K562 (cell line): ENCODE measurements at regions not wholly inside any gene's neighbourhood (a gene's known extent, or its start where the extent isn't known, plus 50 kb on each side); places are given as distances from the start of the nearest gene placed in this dataset.

Experiments used
- ATAC-seq: fragments of 200-7000 bp; cut with Tn5 transposase; 3 replicates; pipeline ENCODE4 v1.9.1; 2020; ENCODE audit warnings: moderate library complexity
- BruUV-seq: library from RNA; stranded (reverse); fragments of 400-500 nt; replicated peaks from 2 replicates; lab custom pipeline; 2021; lab: Mats Ljungman, UMichigan
- CTCF ChIA-PET: fragments of 300-600 bp; formaldehyde crosslinking; extraction: SDS; loops from one replicate; lab custom pipeline; 2021; ENCODE audit warnings: low intra/inter-chr PET ratio; lab: Yijun Ruan, JAX
- POLR2A ChIA-PET: fragments of 300-600, 350-650 bp; sonication (Branson Sonifier 250); formaldehyde crosslinking; extraction: SDS; loops from one replicate; lab custom pipeline; 2021; ENCODE audit warnings: antibody characterized with exemption, inconsistent platforms; lab: Yijun Ruan, JAX
- DNase-seq, 4 experiments: peaks; one replicate each; pipeline versions ENCODE4 v3.0.0 to v3.0.0-alpha.2; 2011 to 2018; ENCODE audit warnings: low spot score in 3 of 4, mixed read lengths in 3 of 4; ENCODE audit errors: extremely low read depth in 1 of 4
- FAIRE-seq: peaks from 2 replicates; lab custom pipeline; 2011; peaks lifted over from hg19 to GRCh38; lab: Jason Lieb, UNC
- H2AFZ ChIP-seq: 2 replicates; pipeline ENCODE4 v1.6.0; 2011; ENCODE audit warnings: low read depth, low read length, control low read depth, inconsistent platforms
- H3K27ac ChIP-seq: fragments of 200-600 bp; 3 replicates; pipeline ENCODE4 v1.8.0; 2011; ENCODE audit warnings: low read depth, mild to moderate bottlenecking, control low read depth, inconsistent platforms, low read length, moderate library complexity, mixed read lengths; ENCODE audit errors: extremely low read depth
- H3K27me3 ChIP-seq, 2 experiments: fragments of 300-600 bp in 1 of 2; 2 replicates in 1 of 2; 3 replicates in 1 of 2; pipeline versions ENCODE4 v1.6.0 to v1.8.0; 2011; ENCODE audit warnings: inconsistent platforms in 2 of 2, low read length in 2 of 2, mild to moderate bottlenecking in 1 of 2, mixed read lengths in 1 of 2, moderate library complexity in 1 of 2; ENCODE audit not compliant: control insufficient read depth in 2 of 2, insufficient read depth in 2 of 2
- H3K36me3 ChIP-seq: fragments of 300-600 bp; 3 replicates; pipeline ENCODE4 v1.8.0; 2011; ENCODE audit warnings: mild to moderate bottlenecking, low read length, inconsistent platforms; ENCODE audit not compliant: control insufficient read depth, insufficient read depth
- H3K4me1 ChIP-seq, 2 experiments: fragments of 200-600 bp in 1 of 2; replicated peaks in 1 of 2; 2 replicates in 1 of 2; 3 replicates in 1 of 2; pipeline versions ENCODE4 v1.5.1 to v1.8.0; 2011; ENCODE audit warnings: inconsistent platforms in 2 of 2, low read length in 2 of 2, mild to moderate bottlenecking in 1 of 2, mixed read lengths in 1 of 2, moderate library complexity in 1 of 2; ENCODE audit not compliant: control insufficient read depth in 2 of 2, insufficient read depth in 2 of 2
- H3K4me2 ChIP-seq: 2 replicates; pipeline ENCODE4 v1.6.1; 2011; ENCODE audit warnings: low read length, control low read depth, inconsistent platforms, mixed read lengths; ENCODE audit not compliant: insufficient read depth
- H3K4me3 ChIP-seq: fragments of 200-600 bp; sonication (generic), shearing (Covaris generic); 2 replicates; pipeline ENCODE4 v1.5.1; 2016; ENCODE audit warnings: control low read depth, inconsistent platforms
- H3K79me2 ChIP-seq: fragments of 200-600 bp; 3 replicates; pipeline ENCODE4 v1.8.0; 2011; ENCODE audit warnings: low read length, inconsistent platforms; ENCODE audit not compliant: control insufficient read depth, insufficient read depth
- H3K9ac ChIP-seq, 2 experiments: 2 replicates each; pipeline versions ENCODE4 v1.6.0 to v1.6.1; 2011; ENCODE audit warnings: low read depth in 2 of 2, low read length in 2 of 2, control low read depth in 1 of 2, inconsistent platforms in 1 of 2, mild to moderate bottlenecking in 1 of 2, mixed read lengths in 1 of 2; ENCODE audit not compliant: insufficient read depth in 1 of 2
- H3K9me1 ChIP-seq: one replicate; pipeline ENCODE4 v1.6.0; 2011; ENCODE audit warnings: inconsistent platforms, mild to moderate bottlenecking, low read length, moderate library complexity; ENCODE audit not compliant: control insufficient read depth, insufficient read depth
- H3K9me3 ChIP-seq: replicated peaks from 2 replicates; pipeline ENCODE4 v1.5.1; 2011; ENCODE audit warnings: low read depth, low read length, inconsistent platforms; ENCODE audit not compliant: control insufficient read depth, insufficient read depth
- H4K20me1 ChIP-seq: replicated peaks from 2 replicates; pipeline ENCODE4 v1.6.1; 2011; ENCODE audit warnings: low read length, inconsistent platforms, mixed read lengths; ENCODE audit not compliant: control insufficient read depth, insufficient read depth
- ARID3B ChIP-seq: fragments of 250-450 bp; sonication (Bioruptor Pico); IDR thresholded peaks from 2 replicates; pipeline ENCODE4 v1.4.0; 2020; ENCODE audit warnings: borderline replicate concordance
- CHD4 ChIP-seq: fragments of 200-600 bp; sonication (generic); IDR thresholded peaks from 3 replicates; pipeline ENCODE4 v1.6.1; 2012; ENCODE audit warnings: low read depth, mild to moderate bottlenecking, mixed read lengths, low read length, inconsistent platforms; ENCODE audit not compliant: insufficient read depth, insufficient replicate concordance, poor library complexity, severe bottlenecking
- DMBX1 ChIP-seq: fragments of 250-450 bp; sonication (Bioruptor Pico); IDR thresholded peaks from 2 replicates; pipeline ENCODE4 v1.8.0; 2022; ENCODE audit warnings: inconsistent platforms, mild to moderate bottlenecking, moderate library complexity, borderline replicate concordance
- HMGXB4 ChIP-seq: sonication (generic); formaldehyde crosslinking; IDR thresholded peaks from 2 replicates; pipeline ENCODE4 v1.8.1; 2023; ENCODE audit warnings: mild to moderate bottlenecking, missing genetic modification reagents
- MTA1 ChIP-seq: fragments of 450-650 bp; IDR thresholded peaks from 2 replicates; pipeline ENCODE4 v1.6.1; 2017; ENCODE audit warnings: borderline replicate concordance
- NELFE ChIP-seq: IDR thresholded peaks from 2 replicates; pipeline ENCODE4 v1.6.1; 2011; ENCODE audit warnings: mild to moderate bottlenecking; ENCODE audit not compliant: insufficient read depth, insufficient read length
- PML ChIP-seq: IDR thresholded peaks from 2 replicates; pipeline ENCODE4 v1.6.1; 2012; ENCODE audit warnings: low read length, inconsistent platforms
- ZFP30 ChIP-seq: fragments of 250-450 bp; sonication (Bioruptor Pico); IDR thresholded peaks from 2 replicates; pipeline ENCODE4 v1.8.0; 2022; ENCODE audit warnings: moderate library complexity, mild to moderate bottlenecking, inconsistent platforms, borderline replicate concordance
- WGBS: fragments of 100-300 bp; shearing (Covaris generic); methylation state at CpG from one replicate; pipeline ENCODE4 v1.1.6; 2016; ENCODE audit warnings: low coverage, mixed read lengths; ENCODE audit not compliant: insufficient coverage; ENCODE audit errors: missing lambda C conversion rate; 5-methylcytosine and 5-hydroxymethylcytosine counted together
- in situ Hi-C: fragments of 300-500 bp; cut with MboI; formaldehyde crosslinking; loops from 4 replicates; pipeline ENCODE4 v1.15.0; 2018; ENCODE audit warnings: inconsistent platforms, mixed read lengths
- intact Hi-C: fragments of 100-400 bp; cut with micrococcal nuclease; formaldehyde crosslinking; loops from 2 replicates; pipeline ENCODE4 v1.14.2; 2022
- TF ChIP-seq, protein P1 (sequence below): fragments of 250-450 bp; sonication (Bioruptor Pico); IDR thresholded peaks from 2 replicates; pipeline ENCODE4 v1.4.0; 2020

GRCh38 chr1:79431340-79431739 lies 424.8 kb upstream of the ADGRL4 start:
- Histone ChIP-seq H3K36me3 (no peaks in the 10 kb centered on the region), H3K9me1 (no peaks in the 10 kb centered on the region), H3K27me3 (no peaks in the 10 kb centered on the region), H3K9me3 (no peaks in the 10 kb centered on the region), H2AFZ (no peak overlapping the region), H3K4me2 (no peak overlapping the region), H3K4me3 (no peak overlapping the region), H3K4me1 (no peaks in the 10 kb centered on the region), H4K20me1 (no peaks in the 10 kb centered on the region), H3K27ac (no peak overlapping the region), H3K79me2 (no peaks in the 10 kb centered on the region), H3K9ac (no peak overlapping the region)
- no peak for TF ChIP-seq MTA1
- TF ChIP-seq, protein P1, sequence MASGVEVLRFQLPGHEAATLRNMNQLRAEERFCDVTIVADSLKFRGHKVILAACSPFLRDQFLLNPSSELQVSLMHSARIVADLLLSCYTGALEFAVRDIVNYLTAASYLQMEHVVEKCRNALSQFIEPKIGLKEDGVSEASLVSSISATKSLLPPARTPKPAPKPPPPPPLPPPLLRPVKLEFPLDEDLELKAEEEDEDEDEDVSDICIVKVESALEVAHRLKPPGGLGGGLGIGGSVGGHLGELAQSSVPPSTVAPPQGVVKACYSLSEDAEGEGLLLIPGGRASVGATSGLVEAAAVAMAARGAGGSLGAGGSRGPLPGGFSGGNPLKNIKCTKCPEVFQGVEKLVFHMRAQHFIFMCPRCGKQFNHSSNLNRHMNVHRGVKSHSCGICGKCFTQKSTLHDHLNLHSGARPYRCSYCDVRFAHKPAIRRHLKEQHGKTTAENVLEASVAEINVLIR (CRISPR knock-in tag) = no peak
- TF ChIP-seq NELFE = no peak
- TF ChIP-seq CHD4 = no peak
- TF ChIP-seq PML = no peak
- TF ChIP-seq HMGXB4 (CRISPR knock-in tag) = no peak
- no peak for TF ChIP-seq ARID3B (CRISPR knock-in tag)
- TF ChIP-seq DMBX1 (CRISPR knock-in tag) = no peak
- TF ChIP-seq ZFP30 (CRISPR knock-in tag) = no peak
- ChIA-PET POLR2A (no interaction called here), CTCF (no interaction called here)
- intact Hi-C loops = no loop called here
- WGBS = 3% methylated on average over 2 of the region's 2 CpGs
- BruUV-seq = no TSS peak
- in situ Hi-C loops = no loop called here
- ATAC-seq = no peak
- FAIRE-seq = no peak
- DNase-seq = no peak
